Heart right ventricle (tissue), 16 donors: ENCODE measurements at regions not wholly inside any gene's neighbourhood (a gene's known extent, or its start where the extent isn't known, plus 50 kb on each side); places are given as distances from the start of the nearest gene placed in this dataset.

ENCODE experiments used
- ATAC-seq, 8 donors: fragments of 200-7000 bp; cut with Tn5 transposase; one replicate each; pipeline ENCODE4 v1.9.1; 2020; ENCODE audit warnings: mild to moderate bottlenecking in 8 of 8, moderate library complexity in 8 of 8, moderate number of reproducible peaks in 1 of 8
- DNase-seq, 2 donors: peaks; one replicate each; pipeline ENCODE4 v3.0.0-alpha.2; 2020
- H3K27ac ChIP-seq, 10 donors: fragments of 200-600 bp; sonication (generic) in 2 of 10; one replicate each; pipeline versions ENCODE4 v1.5.0 to v1.8.0; 2020 to 2022; ENCODE audit warnings: mild to moderate bottlenecking in 3 of 10
- H3K27me3 ChIP-seq, 7 donors: fragments of 200-600 bp; one replicate each; pipeline ENCODE4 v1.8.0; 2021 to 2022; ENCODE audit warnings: mild to moderate bottlenecking in 2 of 7
- H3K36me3 ChIP-seq, 9 donors: fragments of 200-600 bp; sonication (generic) in 1 of 9; one replicate each; pipeline versions ENCODE4 v1.5.0 to v1.8.0; 2020 to 2022; ENCODE audit warnings: mild to moderate bottlenecking in 2 of 9
- H3K4me1 ChIP-seq, 9 donors: fragments of 200-600 bp; sonication (generic) in 1 of 9; one replicate each; pipeline versions ENCODE4 v1.5.0 to v1.8.0; 2020 to 2022; ENCODE audit warnings: mild to moderate bottlenecking in 4 of 9
- H3K4me3 ChIP-seq, 10 donors: fragments of 200-600 bp; sonication (generic) in 2 of 10; one replicate each; pipeline versions ENCODE4 v1.5.0 to v1.8.0; 2020 to 2022; ENCODE audit warnings: mild to moderate bottlenecking in 7 of 10, moderate library complexity in 2 of 10
- H3K9me3 ChIP-seq, 11 donors: fragments of 200-600 bp in 10 of 11; sonication (generic) in 2 of 11; one replicate each; pipeline versions ENCODE4 v1.5.0 to v1.8.0; 2013 to 2022; ENCODE audit warnings: mild to moderate bottlenecking in 2 of 11, control low read depth in 1 of 11, moderate library complexity in 1 of 11
- WGBS, 2 donors: extraction: QIAGEN DNeasy Blood & Tissue Kit; methylation state at CpG; one replicate each; pipeline ENCODE4 v1.1.7; 2013; ENCODE audit warnings: inconsistent platforms in 1 of 2; 5-methylcytosine and 5-hydroxymethylcytosine counted together
- intact Hi-C, 10 donors: fragments of 100-400 bp; cut with DNase I; formaldehyde crosslinking; loops; one replicate each; pipeline versions ENCODE4 v1.11.1 to v1.14.2; 2022
- TF ChIP-seq, protein P1 (sequence below), 9 donors: fragments of 200-600 bp; sonication (generic) in 2 of 9; IDR thresholded peaks; one replicate each; pipeline versions ENCODE4 v1.5.0 to v1.8.0; 2021 to 2022; ENCODE audit warnings: antibody characterized with exemption in 9 of 9, mild to moderate bottlenecking in 5 of 9, moderate library complexity in 1 of 9
- donor health status: Arrhythmogenic right ventricular cardiomyopathy.
- donor health status: ischemic (EF 13 %, LVEDD 7.1; RV severe dilation, severe dysfunction).
- donor health status: healthy with polysubstance abuse.
- donor health status: DM: no; HTN: yes; CAD: no.
- donor health status: DM: no; HTN: no; CAD: no.
- donor health status: ischemic (EF 25% LVEDD 6.9; RV normal size, moderate dysfunction).
- donor health status: ischemic (EF 25% LVEDD 5.7; RV mildly dilated, moderate dysfunction).
- donor health status: healthy.
- donor health status: DM: yes; HTN: yes; CAD: no.
- donor health status: Ischemic cardiomyopathy.
- donor health status: ischemic (EF 35%, LVEDD 5.7; RV mildly dilated, moderate dysfunction).
- donor health status: nonischemic (EF 11% LVEDD 7.7; RV severe dilation, severe dysfunction).
- donor health status: DM: yes; HTN: yes; CAD: no.
- donor health status: PGD.
- donor health status: ischemic (EF 29% LVEDD 5.4; RV normal size, mild dysfunction).
- donor health status: nonischemic (EF 23%, LVEDD 6.1; RV moderate dilation, normal function).

DNA sequence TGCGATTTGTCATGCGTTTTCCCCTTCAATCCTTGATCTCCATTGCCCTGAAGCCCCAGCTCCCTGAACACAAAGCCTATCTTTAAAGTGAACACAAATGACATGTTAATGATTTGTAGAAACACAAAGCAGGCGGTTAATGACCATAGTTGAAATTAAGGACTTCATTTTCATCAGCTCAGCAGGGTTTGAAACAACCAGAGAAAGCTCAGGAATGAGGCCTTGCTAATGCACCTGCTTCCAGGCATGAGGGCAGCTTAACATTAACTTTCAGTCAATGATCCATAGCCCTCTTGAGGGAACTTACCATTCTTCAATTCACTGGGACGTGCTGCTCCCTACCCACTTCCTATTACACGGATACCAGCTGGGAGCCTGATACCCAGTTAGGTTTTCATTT, 427.2 kb upstream of the CBLB start:
- no peak for DNase-seq
- H3K9me3 ChIP-seq = no peaks in the 10 kb centered on the region
- TF ChIP-seq, protein P1, sequence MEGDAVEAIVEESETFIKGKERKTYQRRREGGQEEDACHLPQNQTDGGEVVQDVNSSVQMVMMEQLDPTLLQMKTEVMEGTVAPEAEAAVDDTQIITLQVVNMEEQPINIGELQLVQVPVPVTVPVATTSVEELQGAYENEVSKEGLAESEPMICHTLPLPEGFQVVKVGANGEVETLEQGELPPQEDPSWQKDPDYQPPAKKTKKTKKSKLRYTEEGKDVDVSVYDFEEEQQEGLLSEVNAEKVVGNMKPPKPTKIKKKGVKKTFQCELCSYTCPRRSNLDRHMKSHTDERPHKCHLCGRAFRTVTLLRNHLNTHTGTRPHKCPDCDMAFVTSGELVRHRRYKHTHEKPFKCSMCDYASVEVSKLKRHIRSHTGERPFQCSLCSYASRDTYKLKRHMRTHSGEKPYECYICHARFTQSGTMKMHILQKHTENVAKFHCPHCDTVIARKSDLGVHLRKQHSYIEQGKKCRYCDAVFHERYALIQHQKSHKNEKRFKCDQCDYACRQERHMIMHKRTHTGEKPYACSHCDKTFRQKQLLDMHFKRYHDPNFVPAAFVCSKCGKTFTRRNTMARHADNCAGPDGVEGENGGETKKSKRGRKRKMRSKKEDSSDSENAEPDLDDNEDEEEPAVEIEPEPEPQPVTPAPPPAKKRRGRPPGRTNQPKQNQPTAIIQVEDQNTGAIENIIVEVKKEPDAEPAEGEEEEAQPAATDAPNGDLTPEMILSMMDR (IDR thresholded peaks at IDR 0.05) = no peak
- ATAC-seq = no peak
- peaks cover 0 to 6% (median 0%) of the 10 kb centered on the region in 9 donors for H3K4me1 ChIP-seq
- intact Hi-C loops = loop anchor here in 1 of 10 donors (5.0 kb wide), 1 partner anchor 1929 kb away; no protein-coding TSS in a partner anchor
- no peaks in the 10 kb centered on the region for H3K36me3 ChIP-seq
- WGBS, 2 donors = 85 to 97% methylated on average over 5 of the region's 5 CpGs
- no peak overlapping the region for H3K4me3 ChIP-seq
- no peaks in the 10 kb centered on the region for H3K27me3 ChIP-seq
- no peak overlapping the region for H3K27ac ChIP-seq

DNA sequence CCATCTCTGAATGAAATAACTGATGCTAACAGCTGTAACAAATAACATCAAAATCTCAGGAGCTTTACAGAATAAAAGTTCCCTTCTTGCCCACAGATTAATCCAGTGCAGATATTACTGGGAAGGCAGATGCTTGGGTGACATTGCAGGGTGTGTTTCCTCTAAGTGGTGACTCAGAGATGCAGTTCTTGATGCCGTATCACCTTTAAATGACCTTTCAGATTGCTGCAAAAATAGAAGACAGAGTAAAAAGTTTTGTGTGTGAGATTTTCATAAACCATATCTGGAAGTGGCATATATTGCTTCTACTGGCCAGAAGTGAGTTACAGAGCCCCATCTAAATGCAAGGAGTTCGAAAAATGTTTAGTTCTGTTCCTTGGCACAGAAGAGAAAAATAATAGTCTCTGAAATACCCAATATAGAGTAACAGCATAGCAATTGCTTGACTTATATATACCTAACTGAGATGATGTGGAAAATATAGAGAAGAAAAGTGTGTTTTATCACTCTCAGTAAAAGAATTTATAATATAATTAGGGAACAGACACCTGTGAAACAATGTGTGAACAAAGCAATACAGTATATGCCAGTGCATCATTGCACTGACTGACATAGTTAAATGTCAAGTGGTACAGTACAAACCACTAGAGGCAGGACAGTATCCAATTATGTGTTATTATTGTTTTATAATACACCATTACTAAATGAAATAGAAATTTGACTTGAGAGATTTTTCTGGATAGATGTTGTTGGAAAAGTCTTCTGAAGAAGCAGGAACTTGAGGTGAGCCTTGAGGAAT, 430.7 kb upstream of the CBLB start:
- intact Hi-C loops = loop anchor here in 1 of 10 donors (5.0 kb wide), 1 partner anchor 1932 kb away; no protein-coding TSS in a partner anchor
- DNase-seq = no peak
- TF ChIP-seq, protein P1 (IDR thresholded peaks at IDR 0.05) = no peak
- Histone ChIP-seq H3K9me3 (no peaks in the 10 kb centered on the region), H3K27me3 (no peaks in the 10 kb centered on the region), H3K4me1 (peaks cover 0 to 6% (median 0%) of the 10 kb centered on the region in 9 donors), H3K27ac (no peak overlapping the region), H3K4me3 (no peak overlapping the region), H3K36me3 (no peaks in the 10 kb centered on the region)
- peak in 2 of 8 donors; percentile 34 to 42 for ATAC-seq
- 43 to 62% methylated on average over 2 of the region's 2 CpGs for WGBS, 2 donors

DNA sequence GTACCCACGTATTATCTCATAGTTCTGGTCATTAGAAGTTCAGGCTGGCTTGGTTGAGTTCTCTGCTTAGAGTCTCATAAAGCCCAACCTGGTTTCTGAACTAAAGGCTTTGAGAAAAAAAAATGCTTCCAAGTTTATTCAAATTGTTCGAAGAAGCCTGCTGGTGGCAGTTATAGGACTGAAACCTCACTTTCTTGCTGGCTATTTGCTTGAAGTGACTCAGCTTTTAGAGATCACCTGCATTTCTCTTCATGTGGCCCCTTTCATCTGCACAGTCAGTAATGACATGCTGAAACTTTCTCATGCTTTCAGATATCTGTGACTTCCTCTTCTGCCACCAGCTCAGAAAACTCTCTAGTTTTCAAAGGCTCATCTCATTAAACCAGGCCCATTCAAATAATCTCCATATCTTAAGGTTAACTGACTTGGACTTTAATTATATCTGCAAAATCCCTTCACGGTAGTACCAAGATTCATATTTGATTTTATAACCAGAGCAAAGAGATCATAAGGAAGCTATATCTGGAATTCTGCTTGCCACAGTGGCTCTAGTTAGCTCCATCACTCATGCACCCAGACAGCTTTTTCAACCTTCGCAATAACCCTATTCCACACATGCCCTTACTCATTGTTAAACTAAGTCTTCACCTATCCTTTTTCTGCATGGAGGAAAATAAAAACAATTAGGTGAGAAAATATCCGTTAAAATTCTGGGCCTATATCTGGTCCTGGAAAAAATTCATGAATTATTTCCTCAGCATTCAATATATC, 433.8 kb upstream of the CBLB start:
- DNase-seq = no peak
- no peaks in the 10 kb centered on the region for H3K9me3 ChIP-seq
- TF ChIP-seq, protein P1 (IDR thresholded peaks at IDR 0.05) = no peak
- H3K27me3 ChIP-seq = no peaks in the 10 kb centered on the region
- H3K27ac ChIP-seq = no peak overlapping the region
- WGBS, 2 donors = 71 to 78% methylated on average over 5 of the region's 5 CpGs
- ATAC-seq = no peak
- no peaks in the 10 kb centered on the region for H3K36me3 ChIP-seq
- intact Hi-C loops = no loop called here
- peaks cover 0 to 6% (median 0%) of the 10 kb centered on the region in 9 donors for H3K4me1 ChIP-seq
- H3K4me3 ChIP-seq = no peak overlapping the region

DNA sequence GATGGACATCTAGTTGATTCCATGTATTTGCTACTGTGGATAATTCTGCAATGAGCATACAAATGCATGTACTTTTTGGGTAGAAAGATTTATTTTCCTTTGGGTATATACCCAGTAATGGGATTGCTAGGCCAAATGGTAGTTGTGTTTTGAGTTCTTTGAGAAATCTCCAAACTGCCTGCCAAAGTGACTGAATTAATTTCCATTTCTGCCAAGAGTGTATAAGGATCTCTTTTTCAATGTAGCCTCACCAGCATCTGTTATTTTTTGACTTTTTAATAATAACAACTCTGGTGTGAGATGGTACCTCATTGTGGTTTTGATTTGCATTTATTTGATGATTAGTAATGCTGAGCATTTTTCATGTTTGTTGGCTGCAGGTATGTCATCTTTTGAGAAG, 435.0 kb upstream of the CBLB start:
- intact Hi-C loops = no loop called here
- H3K36me3 ChIP-seq = no peaks in the 10 kb centered on the region
- ATAC-seq (no peak), DNase-seq (no peak)
- H3K4me3 ChIP-seq = no peak overlapping the region
- no peaks in the 10 kb centered on the region for H3K27me3 ChIP-seq
- H3K27ac ChIP-seq = no peak overlapping the region
- TF ChIP-seq, protein P1 (IDR thresholded peaks at IDR 0.05) = no peak
- no peaks in the 10 kb centered on the region for H3K9me3 ChIP-seq
- H3K4me1 ChIP-seq = peaks cover 0 to 6% (median 0%) of the 10 kb centered on the region in 9 donors
